ENCODE measurements at regions not wholly inside any gene's neighbourhood (a gene's known extent, or its start where the extent isn't known, plus 50 kb on each side); places are given as distances from the start of the nearest gene placed in this dataset.

- H3K4me1 ChIP-seq: no peaks in the 10 kb centered on the region
- no peaks in the 10 kb centered on the region for H3K9me3 ChIP-seq
- intact Hi-C loops (cut with DNase I): no loop called here
- H3K36me3 ChIP-seq: no peaks in the 10 kb centered on the region
- no peak for DNase-seq (ENCODE audit: low spot score in 2 of 2)
- H3K4me3 ChIP-seq: no peak overlapping the region
- H3K27ac ChIP-seq: no peak overlapping the region
- no peaks in the 10 kb centered on the region for H3K27me3 ChIP-seq
- TF ChIP-seq CTCF (IDR thresholded peaks at IDR 0.05): no peak
Observed at GRCh38 chr2:66032226-66032775, 402.6 kb upstream of the MEIS1 start.

GRCh38 chr2:66031236-66031635, 403.7 kb upstream of the MEIS1 start:
- Histone ChIP-seq H3K4me1 (no peaks in the 10 kb centered on the region), H3K9me3 (no peaks in the 10 kb centered on the region), H3K4me3 (no peak overlapping the region), H3K27ac (no peak overlapping the region), H3K27me3 (no peaks in the 10 kb centered on the region), H3K36me3 (no peaks in the 10 kb centered on the region)
- TF ChIP-seq CTCF (IDR thresholded peaks at IDR 0.05): no peak
- no peak for DNase-seq (ENCODE audit: low spot score in 2 of 2)
- intact Hi-C loops (cut with DNase I): no loop called here

- no peak for TF ChIP-seq CTCF (IDR thresholded peaks at IDR 0.05)
- Histone ChIP-seq H3K36me3 (no peaks in the 10 kb centered on the region), H3K4me1 (no peaks in the 10 kb centered on the region), H3K4me3 (no peak overlapping the region), H3K27me3 (no peaks in the 10 kb centered on the region), H3K27ac (no peak overlapping the region), H3K9me3 (no peaks in the 10 kb centered on the region)
- intact Hi-C loops (cut with DNase I): no loop called here
- no peak for DNase-seq (ENCODE audit: low spot score in 2 of 2)
Observed at GRCh38 chr2:66030553-66030952, 404.4 kb upstream of the MEIS1 start.

DNA sequence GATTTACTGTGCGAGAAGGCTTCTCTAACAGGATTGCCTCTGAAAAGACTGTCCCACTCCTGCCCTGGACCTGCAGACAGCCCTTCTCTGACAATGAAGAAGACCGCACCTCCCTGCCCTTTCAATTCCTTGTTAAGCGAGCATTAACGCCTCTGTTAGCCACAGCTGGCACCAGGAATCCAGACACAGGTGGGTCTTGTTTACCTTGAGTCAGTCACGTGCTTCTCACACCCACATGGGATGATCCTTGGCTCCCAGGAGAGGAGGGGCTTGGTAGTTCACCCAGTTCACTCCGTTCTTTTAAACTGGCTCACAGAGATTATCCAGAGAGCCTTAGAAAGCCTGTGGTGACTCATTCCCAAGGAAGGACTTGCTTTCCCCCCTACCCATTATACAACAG, 410.5 kb upstream of the MEIS1 start:
- Histone ChIP-seq H3K27me3 (no peaks in the 10 kb centered on the region), H3K36me3 (no peaks in the 10 kb centered on the region), H3K4me1 (no peaks in the 10 kb centered on the region), H3K9me3 (no peaks in the 10 kb centered on the region), H3K4me3 (no peak overlapping the region), H3K27ac (no peak overlapping the region)
- intact Hi-C loops (cut with DNase I): no loop called here
- no peak for TF ChIP-seq CTCF (IDR thresholded peaks at IDR 0.05)
- DNase-seq (ENCODE audit: low spot score in 2 of 2): no peak

DNA sequence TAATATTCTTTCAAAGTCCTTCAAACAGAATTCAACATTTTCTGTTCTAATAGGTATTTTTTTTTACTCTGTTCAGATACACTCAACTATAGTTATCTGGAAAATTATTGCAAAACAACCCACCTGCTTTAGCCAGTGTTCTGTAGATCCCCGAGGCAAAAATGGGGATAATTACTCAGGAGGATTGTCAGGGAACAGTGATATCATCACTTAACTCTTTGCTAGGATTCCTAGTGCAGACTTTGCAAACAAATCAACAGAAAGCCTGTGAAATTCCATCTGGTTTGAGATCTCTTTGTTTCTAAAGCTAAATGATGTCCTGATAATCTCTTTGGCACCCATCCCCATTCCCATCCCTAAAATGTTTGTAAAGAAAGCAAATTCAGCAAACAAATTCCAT, 413.6 kb upstream of the MEIS1 start:
- Histone ChIP-seq H3K27ac (no peak overlapping the region), H3K9me3 (no peaks in the 10 kb centered on the region), H3K36me3 (no peaks in the 10 kb centered on the region), H3K4me3 (no peak overlapping the region), H3K4me1 (no peaks in the 10 kb centered on the region), H3K27me3 (no peaks in the 10 kb centered on the region)
- no peak for TF ChIP-seq CTCF (IDR thresholded peaks at IDR 0.05)
- DNase-seq (ENCODE audit: low spot score in 2 of 2): no peak
- intact Hi-C loops (cut with DNase I): no loop called here

DNA sequence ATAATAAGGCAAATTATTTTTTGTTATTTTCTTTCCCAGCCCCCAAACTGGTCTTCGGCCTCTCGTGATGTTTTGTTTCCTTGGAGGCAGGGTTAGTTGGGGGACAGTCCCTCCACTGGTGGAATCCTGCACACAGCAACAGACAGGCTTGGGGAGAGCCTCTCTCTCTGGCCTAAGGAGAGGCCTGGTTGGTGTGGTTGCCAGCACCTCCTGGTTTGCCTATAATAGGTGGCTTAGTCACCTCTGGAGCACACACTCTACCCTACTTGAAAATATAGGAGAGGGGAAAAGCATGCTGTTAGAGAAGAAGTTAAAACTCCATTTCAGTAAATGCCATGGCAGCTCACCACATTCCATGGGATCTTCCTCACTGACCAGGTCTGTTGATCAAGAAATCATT, 417.2 kb upstream of the MEIS1 start:
- H3K36me3 ChIP-seq: no peaks in the 10 kb centered on the region
- no peaks in the 10 kb centered on the region for H3K9me3 ChIP-seq
- H3K27ac ChIP-seq: no peak overlapping the region
- H3K27me3 ChIP-seq: no peaks in the 10 kb centered on the region
- intact Hi-C loops (cut with DNase I): no loop called here
- no peaks in the 10 kb centered on the region for H3K4me1 ChIP-seq
- no peak for TF ChIP-seq CTCF (IDR thresholded peaks at IDR 0.05)
- no peak overlapping the region for H3K4me3 ChIP-seq
- DNase-seq (ENCODE audit: low spot score in 2 of 2): no peak

All from ascending aorta (tissue), 2 donors.